PFSK-1 (cell line): ENCODE measurements at regions not wholly inside any gene's neighbourhood (a gene's known extent, or its start where the extent isn't known, plus 50 kb on each side); places are given as distances from the start of the nearest gene placed in this dataset.

Source experiments
- FOXP2 ChIP-seq: optimal IDR thresholded peaks from 2 replicates; pipeline ENCODE3; 2011; ENCODE audit warnings: borderline replicate concordance, control low read depth, inconsistent platforms; ENCODE audit not compliant: insufficient read depth; ENCODE audit errors: extremely low read length, extremely low read depth
- POLR2AphosphoS5 ChIP-seq: IDR thresholded peaks from 2 replicates; pipeline ENCODE4 v1.6.1; 2012; ENCODE audit warnings: low read depth, mild to moderate bottlenecking, control low read depth, low read length, moderate library complexity
- SIN3A ChIP-seq: IDR thresholded peaks from 2 replicates; pipeline ENCODE4 v1.6.1; 2012; ENCODE audit warnings: mild to moderate bottlenecking, low read length, moderate library complexity, borderline replicate concordance; ENCODE audit not compliant: insufficient read depth
- TAF1 ChIP-seq: IDR thresholded peaks from 2 replicates; pipeline ENCODE4 v1.6.1; 2012; ENCODE audit warnings: low read length, control low read depth, borderline replicate concordance; ENCODE audit not compliant: insufficient read depth
- TF ChIP-seq, protein P1 (sequence below), 2 experiments: IDR thresholded peaks; 2 replicates each; pipeline versions ENCODE4 v1.6.1 to v1.8.0; 2011 to 2012; ENCODE audit warnings: low read depth in 2 of 2, low read length in 2 of 2, control low read depth in 1 of 2, inconsistent platforms in 1 of 2, mild to moderate bottlenecking in 1 of 2, moderate library complexity in 1 of 2; ENCODE audit not compliant: insufficient read depth in 1 of 2

- TF ChIP-seq, protein P1, sequence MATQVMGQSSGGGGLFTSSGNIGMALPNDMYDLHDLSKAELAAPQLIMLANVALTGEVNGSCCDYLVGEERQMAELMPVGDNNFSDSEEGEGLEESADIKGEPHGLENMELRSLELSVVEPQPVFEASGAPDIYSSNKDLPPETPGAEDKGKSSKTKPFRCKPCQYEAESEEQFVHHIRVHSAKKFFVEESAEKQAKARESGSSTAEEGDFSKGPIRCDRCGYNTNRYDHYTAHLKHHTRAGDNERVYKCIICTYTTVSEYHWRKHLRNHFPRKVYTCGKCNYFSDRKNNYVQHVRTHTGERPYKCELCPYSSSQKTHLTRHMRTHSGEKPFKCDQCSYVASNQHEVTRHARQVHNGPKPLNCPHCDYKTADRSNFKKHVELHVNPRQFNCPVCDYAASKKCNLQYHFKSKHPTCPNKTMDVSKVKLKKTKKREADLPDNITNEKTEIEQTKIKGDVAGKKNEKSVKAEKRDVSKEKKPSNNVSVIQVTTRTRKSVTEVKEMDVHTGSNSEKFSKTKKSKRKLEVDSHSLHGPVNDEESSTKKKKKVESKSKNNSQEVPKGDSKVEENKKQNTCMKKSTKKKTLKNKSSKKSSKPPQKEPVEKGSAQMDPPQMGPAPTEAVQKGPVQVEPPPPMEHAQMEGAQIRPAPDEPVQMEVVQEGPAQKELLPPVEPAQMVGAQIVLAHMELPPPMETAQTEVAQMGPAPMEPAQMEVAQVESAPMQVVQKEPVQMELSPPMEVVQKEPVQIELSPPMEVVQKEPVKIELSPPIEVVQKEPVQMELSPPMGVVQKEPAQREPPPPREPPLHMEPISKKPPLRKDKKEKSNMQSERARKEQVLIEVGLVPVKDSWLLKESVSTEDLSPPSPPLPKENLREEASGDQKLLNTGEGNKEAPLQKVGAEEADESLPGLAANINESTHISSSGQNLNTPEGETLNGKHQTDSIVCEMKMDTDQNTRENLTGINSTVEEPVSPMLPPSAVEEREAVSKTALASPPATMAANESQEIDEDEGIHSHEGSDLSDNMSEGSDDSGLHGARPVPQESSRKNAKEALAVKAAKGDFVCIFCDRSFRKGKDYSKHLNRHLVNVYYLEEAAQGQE (IDR thresholded peaks at IDR 0.05; ENCODE audit: insufficient read depth in 1 of 2, low read depth in 2 of 2, low read length in 2 of 2) = no peak
- TF ChIP-seq POLR2AphosphoS5 (no peak), TAF1 (no peak), SIN3A (no peak), FOXP2 (no peak)
These were observed 126.0 kb upstream of the TMEM161B start for GRCh38 chr5:88394536-88395175.
